ENCODE measurements at regions not wholly inside any gene's neighbourhood (a gene's known extent, or its start where the extent isn't known, plus 50 kb on each side); places are given as distances from the start of the nearest gene placed in this dataset.
"Not testable (repeated sequence)": the region's sequence is repeated elsewhere in the genome, so short reads cannot be mapped to it uniquely, and the experiment has no call there.

DNA sequence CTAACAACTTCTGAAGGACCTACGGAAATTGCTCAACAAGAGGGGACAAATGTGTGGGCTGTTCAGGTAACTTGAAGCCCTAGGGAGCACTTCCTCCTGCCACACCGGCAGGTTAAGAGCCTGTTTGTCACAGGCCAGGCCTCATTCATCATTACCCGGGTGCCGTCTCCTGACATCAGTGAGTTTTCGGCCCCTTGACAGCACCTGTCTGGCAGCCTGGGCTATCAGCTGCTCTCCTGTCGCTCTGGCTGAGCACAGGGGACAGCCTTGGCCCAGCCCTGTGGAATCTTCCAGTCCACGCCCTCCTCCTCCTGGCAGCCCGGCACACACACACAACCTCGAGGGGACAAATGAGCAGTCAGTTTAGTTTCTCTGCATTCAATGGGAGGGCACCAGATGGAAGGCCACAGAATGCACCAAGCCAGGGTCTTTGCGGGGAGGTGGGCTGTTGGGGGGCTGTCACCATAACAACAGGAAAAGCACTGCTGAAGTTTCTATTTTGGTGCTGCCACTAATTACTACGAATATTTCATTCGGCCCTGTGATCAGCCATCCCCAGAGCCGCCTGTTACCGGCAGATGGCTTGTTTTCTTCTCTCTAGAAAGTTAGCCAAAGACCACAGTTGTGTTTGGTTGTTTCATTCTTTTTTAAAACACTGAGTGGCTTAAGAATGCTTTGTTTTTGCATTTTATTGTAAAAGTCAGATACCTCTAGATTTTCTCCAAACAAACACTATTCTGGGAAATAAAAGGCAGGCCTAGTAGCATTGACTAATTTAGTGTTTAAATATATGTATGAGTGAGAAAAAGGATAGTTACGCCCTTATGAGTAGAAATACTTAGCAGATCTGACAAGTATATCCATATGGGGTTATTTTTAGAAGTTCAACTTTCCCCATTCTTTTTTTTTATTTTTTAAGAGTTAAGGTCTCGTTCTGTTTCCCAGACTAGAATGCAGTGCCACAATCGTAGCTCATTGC, 189.9 kb upstream of the NDUFV2 start:
- intact Hi-C loops (cut with micrococcal nuclease) = no loop called here

DNA sequence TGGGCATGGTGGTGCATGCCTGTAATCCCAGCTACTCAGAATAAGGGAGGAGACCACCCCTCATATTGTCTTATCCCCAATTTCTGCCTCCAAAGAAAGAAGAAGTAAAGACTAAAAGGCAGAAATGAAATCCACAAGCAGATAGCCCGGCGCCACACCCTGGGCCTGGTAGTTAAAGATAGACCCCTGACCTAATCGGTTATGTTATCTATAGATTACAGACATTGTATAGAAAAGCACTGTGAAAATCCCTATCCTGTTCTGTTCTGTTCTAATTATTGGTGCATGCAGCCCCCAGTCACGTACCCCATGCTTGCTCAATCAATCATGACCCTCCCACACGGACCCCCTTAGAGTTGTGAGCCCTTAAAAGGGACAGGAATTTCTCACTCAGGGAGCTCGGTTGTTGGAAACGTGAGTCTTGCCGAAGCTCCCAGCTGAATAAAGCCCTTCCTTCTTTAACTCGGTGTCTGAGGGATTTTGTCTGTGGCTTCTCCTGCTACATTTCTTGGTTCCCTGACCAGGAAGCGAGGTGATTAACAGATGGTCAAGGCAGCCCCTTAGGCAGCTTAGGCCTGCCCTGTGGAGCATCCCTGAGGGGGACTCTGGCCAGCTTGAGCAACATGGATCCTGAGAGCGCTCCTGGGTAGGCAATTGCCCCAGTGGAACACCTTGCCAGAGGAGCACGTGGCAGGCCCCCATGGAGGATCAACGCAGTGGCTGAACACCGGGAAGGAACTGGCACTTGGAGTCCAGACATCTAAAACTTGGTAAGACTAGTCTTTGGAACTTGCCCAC, 188.7 kb upstream of the NDUFV2 start:
- intact Hi-C loops (cut with micrococcal nuclease) = not testable (repeated sequence)

DNA sequence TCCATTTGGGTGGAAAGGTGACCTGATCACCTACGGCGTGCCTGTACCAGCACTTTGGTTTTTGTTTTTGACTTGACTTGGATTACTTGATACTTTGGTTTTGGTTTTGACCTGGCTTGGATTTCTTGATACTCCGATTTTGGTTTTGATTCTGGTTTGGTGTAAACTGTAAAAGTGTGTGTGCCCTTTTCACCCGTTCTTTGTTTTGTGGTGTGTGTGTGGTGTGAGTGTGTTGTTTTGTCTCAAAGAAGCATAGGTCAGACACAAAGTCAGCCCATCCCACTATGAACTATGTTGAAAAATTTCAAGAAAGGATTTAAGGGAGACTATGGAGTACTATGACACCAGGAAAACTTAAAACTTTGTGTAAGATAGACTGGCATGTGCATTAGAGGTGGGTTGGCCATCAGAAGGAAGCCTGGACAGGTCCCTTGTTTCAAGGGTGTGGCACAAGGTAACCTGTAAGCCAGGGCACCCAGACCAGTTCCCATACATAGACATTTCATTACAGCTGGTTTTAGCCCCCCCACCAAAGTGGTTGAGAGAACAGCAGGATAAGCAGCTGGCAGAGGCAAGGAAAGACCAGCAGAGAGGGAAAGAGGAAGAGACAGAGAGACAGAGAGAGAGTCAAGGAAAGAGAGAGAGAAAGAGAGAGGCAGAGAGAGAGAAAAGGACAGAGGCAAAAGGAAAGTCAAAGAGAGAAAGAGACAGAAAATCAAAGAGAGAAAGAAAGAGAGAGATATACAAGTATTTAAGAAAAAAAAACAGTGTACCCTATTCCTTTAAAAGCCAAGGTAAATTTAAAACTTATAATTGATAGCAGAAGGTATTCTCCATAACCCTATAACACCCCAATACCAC, 187.9 kb upstream of the NDUFV2 start:
- intact Hi-C loops (cut with micrococcal nuclease) = not testable (repeated sequence)

DNA sequence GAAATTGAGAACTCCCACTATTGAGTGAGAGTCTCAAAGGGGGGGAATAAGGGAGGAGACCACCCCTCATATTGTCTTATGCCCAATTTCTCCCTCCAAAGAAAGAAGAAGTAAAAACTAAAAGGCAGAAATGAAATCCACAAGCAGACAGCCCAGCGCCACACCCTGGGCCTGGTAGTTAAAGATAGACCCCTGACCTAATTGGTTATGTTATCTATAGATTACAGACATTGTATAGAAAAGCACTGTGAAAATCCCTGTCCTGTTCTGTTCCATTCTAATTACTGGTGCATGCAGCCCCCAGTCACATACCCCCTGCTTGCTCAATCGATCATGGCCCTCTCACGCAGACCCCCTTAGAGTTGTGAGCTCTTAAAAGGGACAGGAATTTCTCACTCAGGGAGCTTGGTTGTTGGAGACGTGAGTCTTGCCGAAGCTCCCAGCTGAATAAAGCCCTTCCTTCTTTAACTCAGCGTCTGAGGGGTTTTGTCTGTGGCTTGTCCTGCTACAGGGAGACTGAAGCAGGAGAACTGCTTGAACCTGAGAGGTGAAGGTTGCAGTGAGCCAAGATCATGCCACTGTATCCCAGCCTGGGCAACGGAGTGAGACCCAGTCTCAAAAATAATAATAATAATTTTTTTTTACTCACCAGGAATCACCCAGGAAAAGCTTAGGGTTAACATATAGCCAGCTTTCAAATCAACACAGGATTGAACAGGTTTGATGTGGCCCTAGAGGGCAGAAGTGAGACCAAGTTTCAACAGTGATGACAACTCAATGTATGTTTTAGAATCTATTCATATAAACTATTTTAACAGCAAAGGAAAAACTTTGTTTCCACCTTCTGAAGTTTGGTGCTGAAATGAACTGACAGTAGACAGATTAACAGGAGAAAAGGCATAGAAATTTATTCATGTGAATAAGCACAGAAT, 181.4 kb upstream of the NDUFV2 start:
- intact Hi-C loops (cut with micrococcal nuclease) = loop anchor here (5.0 kb wide), 1 partner anchor 1866 kb away; no protein-coding TSS in a partner anchor

DNA sequence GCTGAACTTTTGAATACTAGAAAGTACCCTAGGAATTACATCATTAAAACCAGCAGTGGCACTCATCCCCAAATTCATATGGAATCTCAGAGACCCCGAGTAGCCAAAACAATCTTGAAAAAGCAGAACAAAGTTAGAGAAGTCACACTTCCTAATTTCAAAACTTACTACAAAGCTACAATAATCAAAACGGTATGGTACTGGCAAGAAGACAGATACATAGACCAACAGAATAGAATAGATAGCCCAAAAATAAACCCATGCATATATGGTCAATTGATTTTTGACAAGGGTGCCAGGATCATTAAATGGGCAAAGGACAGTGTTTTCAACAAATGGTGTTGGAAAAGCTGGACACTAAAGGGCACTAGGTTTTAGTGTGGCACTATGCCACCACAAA, 176.0 kb upstream of the NDUFV2 start:
- intact Hi-C loops (cut with micrococcal nuclease) = no loop called here

DNA sequence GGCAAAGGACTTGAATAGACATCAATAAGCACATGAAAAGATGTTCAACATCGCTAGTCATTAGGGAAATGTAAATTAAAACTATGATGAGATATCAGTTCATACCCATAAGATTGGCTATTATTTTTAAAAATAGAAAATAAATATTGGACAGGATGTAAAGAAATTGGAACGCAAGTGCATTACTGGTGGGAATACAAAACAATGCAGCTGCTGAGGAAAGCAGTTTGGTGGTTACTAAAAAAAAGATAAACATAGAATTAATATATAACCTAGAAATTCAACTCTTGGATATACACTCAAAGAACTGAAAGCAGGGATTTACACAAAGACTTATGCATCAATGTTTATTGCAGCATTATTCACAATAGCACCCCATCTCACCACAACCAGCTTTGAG, 174.5 kb upstream of the NDUFV2 start:
- intact Hi-C loops (cut with micrococcal nuclease) = no loop called here

DNA sequence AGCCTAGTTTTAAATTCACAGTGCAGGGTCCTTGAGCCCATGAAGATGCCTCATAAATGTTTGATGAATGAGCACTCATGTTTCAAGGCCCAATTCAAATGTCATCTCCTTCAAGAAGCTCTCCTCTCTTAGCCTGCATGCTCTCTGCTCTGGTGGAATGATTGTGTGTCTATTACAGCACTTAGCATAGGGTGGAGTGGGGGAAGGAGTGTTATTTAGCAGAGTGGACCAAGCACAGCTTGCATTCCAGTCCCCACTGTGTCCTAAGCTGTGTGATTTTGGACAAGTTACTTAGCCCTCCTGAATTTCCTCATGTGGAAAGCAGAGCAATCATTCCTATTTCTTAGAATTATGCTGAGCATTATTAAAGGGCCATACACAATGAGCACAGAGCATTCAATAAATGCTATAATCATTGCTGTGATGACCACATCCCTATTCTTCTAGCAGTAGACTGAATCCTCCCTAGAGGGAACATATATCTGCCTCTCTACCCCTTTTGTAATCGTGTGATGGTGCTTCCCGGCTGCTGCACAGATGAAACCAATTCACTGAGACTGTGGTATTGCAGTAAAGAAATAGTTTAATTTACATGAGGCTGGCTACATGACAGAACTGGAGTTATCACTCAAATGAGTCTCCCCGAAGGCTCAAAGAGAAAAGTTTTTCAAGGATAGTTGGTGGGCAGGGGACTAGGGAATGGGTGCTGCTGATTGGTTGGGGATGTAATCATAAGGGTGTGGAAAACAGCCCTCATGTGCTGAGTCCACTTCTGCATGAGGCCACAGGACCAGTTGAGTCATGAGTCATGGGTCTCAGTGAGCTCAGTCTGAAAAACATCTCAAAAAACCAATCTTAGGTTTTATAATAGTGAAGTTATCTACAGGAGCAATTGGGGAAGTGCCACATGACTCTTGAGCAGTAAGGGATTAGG, 173.4 kb upstream of the NDUFV2 start:
- intact Hi-C loops (cut with micrococcal nuclease) = no loop called here

DNA sequence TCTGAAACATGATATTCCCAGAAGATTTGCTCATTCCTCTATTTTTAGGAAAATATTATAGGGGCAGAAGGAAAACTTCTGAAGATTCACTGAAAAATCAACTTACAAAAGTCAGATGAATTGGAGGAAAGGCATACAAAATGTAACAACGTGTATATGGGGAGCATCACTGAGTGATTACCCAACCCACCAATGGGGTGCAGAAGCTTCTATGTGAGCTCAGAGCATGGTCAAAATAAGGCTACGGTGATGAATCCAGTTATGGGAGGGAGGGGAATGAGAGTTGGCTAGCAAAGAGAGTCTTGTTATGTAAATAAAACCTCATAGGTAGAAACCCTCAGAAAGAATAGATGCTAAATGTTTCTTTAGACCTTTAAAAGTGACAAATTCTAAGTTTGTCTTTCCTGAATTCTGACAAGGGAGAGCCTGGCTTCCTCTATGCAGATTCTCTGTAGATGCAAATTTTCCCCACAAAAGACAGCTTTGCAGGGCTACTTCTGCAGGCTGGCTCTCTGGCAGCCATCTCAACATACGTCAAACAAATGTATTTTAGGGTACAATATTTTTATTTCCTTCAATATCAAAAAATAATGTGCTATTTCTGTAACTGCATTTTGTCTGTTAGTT, 171.4 kb upstream of the NDUFV2 start:
- intact Hi-C loops (cut with micrococcal nuclease) = no loop called here

DNA sequence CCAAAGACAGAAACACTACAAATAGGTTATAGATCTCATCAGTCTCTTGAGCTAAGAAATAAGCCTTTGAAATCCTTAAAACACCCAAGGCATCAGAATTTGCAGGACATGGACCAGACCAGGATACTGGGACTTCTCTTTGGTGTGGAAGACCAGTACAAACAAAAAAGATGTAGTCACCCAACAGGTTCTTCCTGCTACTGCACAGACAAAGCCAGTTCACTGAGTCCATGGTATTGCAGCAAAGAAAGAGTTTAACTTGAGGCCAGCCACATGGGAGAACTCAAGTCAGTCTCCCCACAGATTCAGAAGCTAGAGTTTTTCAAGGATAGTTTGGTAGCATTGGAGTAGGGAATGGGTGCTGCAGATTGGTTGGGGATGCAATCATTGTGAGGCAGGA, 169.6 kb upstream of the NDUFV2 start:
- intact Hi-C loops (cut with micrococcal nuclease) = no loop called here

DNA sequence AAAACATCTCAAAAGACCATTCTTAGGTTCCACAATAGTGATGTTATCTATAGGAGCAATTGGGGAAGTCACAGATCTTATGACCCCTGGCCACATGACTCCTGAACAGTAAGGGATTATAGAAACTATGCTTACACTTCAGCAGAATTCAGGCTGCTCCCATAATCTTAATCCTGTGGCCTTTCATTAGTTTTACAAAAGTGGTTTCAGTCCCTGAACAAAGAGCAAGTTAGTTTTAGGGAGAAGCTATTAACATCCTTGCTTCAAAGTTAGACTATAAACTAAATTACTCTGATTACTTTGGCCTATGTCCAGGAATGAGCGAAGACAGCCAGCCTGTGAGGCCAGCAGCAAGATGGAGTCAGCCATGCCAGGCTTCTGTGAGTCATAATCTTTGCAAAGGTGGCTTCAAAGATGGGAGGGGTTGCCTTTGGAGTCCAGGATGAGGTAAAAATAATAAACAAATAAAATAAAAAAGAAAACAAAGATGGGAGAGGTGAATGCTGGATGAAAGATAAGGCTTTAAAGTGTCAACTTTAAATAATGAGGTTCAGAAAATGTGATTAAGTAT, 168.7 kb upstream of the NDUFV2 start:
- intact Hi-C loops (cut with micrococcal nuclease) = no loop called here

DNA sequence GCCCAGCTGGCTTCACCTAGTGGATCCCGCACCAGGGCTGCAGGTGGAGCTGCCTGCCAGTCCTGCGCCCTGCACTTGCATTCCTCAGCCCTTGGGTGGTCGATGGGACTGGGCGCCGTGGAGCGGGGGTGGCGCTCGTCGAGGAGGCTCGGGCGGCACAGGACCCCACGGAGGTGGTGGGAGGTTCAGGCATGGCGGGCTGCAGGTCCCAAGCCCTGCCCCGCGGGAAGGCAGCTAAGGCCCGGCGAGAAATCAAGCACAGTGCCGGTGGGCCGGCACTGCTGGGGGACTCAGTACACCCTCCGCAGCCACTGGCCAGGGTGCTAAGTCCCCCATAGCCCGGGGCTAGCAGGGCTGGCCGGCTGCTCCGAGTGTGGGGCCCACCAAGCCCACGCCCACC, 167.2 kb upstream of the NDUFV2 start:
- intact Hi-C loops (cut with micrococcal nuclease) = loop anchor here (5.0 kb wide), 1 partner anchor 93 kb away; no protein-coding TSS in a partner anchor

DNA sequence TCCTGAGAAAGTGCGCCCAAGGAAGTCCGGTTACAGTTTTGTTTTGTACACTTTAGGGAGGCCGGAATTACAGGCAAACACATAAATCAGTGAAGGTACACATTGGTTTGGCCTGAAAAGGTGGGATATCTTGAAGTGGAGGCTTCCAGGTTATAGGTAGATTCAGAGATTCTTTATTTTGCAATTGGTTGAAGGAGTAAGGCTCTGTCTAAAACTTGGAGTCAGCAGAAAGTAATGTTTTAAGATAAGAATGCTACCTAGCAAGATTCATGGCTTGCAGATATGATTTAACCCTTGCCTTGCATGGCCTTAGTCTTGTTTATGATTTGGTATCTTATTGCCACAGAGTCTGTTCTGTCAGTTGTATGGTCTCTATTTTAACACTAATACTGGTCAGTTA, 165.9 kb upstream of the NDUFV2 start:
- intact Hi-C loops (cut with micrococcal nuclease) = loop anchor here (5.0 kb wide), 1 partner anchor 94 kb away; no protein-coding TSS in a partner anchor

DNA sequence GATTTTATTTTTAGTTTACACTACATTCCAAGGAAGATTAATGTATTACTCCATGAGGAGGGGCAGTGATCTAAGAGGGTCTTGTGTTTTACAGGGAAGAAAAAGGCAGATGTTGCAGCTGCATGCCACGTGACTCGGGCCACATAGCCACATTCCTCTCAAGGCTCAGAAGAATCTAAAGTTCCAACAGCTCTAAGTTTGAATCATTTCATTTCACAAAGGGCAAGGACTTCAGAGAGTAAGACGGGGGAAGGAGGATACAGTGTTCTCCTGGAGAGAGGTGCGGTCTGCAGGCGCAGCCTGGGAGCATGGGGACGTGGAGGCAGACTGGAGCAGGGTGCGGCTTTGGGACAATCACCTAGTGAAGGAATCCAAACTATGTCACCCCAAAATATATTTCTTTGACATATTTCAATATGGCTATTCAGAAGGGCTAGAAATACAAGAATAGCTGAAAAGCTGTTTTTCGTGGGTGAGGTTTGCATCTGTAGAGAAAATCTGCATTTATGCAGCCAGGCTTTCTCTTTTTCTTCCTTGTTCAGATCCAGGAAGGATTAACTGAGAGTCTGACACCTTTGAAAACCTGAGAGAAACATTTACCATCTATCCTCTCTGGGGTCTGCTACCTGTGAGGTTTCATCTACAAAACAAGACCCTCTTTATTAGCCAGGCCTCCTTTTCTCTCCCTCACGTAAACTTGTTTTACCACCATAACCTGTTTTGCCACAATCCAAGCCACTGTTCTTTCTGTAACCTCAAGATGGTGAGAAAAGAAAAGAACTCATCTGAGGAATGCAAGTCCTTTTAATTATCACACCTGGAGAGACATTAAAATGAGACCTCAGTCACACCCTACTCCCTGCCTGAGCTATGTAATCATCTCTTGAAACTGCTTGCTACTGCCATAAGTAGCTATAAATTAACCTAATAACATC, 165.1 kb upstream of the NDUFV2 start:
- intact Hi-C loops (cut with micrococcal nuclease) = loop anchor here (5.0 kb wide), 1 partner anchor 95 kb away; no protein-coding TSS in a partner anchor

DNA sequence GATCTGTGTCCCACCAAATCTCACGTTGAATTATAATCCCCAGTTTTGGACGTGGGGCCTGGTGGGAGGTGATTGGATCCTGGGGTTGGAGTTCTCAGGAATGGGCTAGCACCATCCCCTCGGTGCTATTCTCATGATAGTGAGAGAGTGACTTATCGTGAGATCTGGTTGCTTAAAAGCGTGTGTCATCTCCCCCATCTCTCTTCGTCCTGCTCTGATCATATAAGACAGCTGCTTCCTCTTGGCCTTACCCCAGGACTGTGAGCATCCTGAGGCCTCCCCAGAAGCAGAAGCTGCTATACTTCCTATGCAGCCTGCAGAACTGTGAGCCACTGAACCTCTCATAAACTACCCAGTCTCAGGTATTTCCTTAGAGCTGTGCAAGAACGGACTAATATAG, 163.7 kb upstream of the NDUFV2 start:
- intact Hi-C loops (cut with micrococcal nuclease) = loop anchor here (5.0 kb wide), 1 partner anchor 97 kb away; no protein-coding TSS in a partner anchor

DNA sequence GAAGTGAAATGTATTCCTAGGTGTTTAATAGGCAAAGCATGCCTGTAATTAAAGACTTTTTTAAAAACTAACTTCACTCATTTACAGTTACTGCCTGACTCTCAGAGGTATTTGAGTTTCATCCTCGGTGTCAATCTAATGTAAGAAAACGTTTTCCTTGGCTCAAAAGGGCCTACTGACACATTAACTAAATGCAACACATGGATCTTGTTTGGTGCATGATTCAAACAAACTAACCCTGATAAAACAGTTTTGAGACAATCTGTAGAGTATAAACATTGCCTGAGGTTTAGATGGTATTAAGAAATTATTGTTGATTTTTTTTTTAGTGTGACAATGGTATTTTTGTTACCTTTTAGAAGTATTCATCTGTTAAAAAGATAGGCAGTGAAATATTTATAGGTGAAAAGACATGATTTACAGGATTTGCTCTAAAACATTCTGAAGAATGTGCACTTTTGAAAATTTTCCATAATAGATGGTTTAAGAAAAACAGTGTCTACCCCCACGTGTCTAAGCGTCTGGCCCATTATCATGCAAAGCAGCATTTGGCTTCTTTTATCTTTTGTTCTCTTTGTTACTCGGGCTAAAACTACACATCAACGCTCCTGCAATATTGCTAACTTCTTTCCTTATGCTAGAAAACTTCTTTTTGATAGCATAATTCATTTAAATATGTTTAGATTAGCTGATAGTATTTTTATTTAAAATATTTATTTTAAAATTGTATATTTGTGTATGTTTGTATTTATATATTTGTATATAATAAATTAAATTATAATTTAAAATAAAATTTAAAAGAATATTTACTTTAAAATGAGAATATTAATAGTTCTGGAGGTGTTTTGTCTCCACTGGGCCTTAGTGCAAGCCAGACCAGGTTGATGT, 160.2 kb upstream of the NDUFV2 start:
- intact Hi-C loops (cut with micrococcal nuclease) = no loop called here
